A673 (cell line): ENCODE measurements at regions not wholly inside any gene's neighbourhood (a gene's known extent, or its start where the extent isn't known, plus 50 kb on each side); places are given as distances from the start of the nearest gene placed in this dataset.

Experiments
- BruUV-seq: library from RNA; stranded (reverse); fragments of 400-500 nt; replicated peaks from 2 replicates; lab custom pipeline; 2021; lab: Mats Ljungman, UMichigan
- CTCF ChIA-PET: fragments of 300-600 bp; sonication (Branson Sonifier 250); formaldehyde crosslinking; loops from one replicate; lab custom pipeline; 2022; ENCODE audit warnings: antibody characterized with exemption; lab: Charles Lee
- POLR2A ChIA-PET: fragments of 300-600 bp; sonication (Branson Sonifier 250); formaldehyde crosslinking; loops from one replicate; lab custom pipeline; 2022; ENCODE audit warnings: antibody characterized with exemption; ENCODE audit not compliant: low non-redundant PET; lab: Charles Lee
- DNase-seq: peaks from one replicate; pipeline ENCODE4 v3.0.0-alpha.2; 2015; ENCODE audit warnings: low spot score
- H3K27ac ChIP-seq: fragments of 200-600 bp; sonication (generic); 2 replicates; pipeline ENCODE4 v1.5.1; 2016; ENCODE audit warnings: mixed run types, low read depth, mild to moderate bottlenecking, mixed read lengths, antibody characterized with exemption, low read length; ENCODE audit not compliant: poor library complexity, severe bottlenecking
- H3K27me3 ChIP-seq: fragments of 200-600 bp; sonication (generic); replicated peaks from 2 replicates; pipeline ENCODE4 v1.6.1; 2017; ENCODE audit warnings: mixed run types, low read depth, mild to moderate bottlenecking, mixed read lengths, antibody characterized with exemption, low read length; ENCODE audit not compliant: insufficient read depth, poor library complexity
- H3K36me3 ChIP-seq: fragments of 200-600 bp; sonication (generic); 2 replicates; pipeline ENCODE4 v1.6.1; 2016; ENCODE audit warnings: mixed run types, mild to moderate bottlenecking, mixed read lengths, antibody characterized with exemption, low read length; ENCODE audit not compliant: insufficient read depth, poor library complexity, severe bottlenecking
- H3K4me1 ChIP-seq: fragments of 200-600 bp; sonication (generic); 2 replicates; pipeline ENCODE4 v1.6.1; 2017; ENCODE audit warnings: mixed run types, mild to moderate bottlenecking, mixed read lengths, antibody characterized with exemption, low read length; ENCODE audit not compliant: insufficient read depth, poor library complexity, severe bottlenecking
- H3K4me3 ChIP-seq: fragments of 200-600 bp; sonication (generic); 2 replicates; pipeline ENCODE4 v1.5.1; 2016; ENCODE audit warnings: low read depth, mixed run types, mild to moderate bottlenecking, mixed read lengths, low read length; ENCODE audit not compliant: poor library complexity, severe bottlenecking
- H3K9me3 ChIP-seq: fragments of 200-600 bp; sonication (generic); 2 replicates; pipeline ENCODE4 v1.6.1; 2016; ENCODE audit warnings: mixed run types, low read depth, mild to moderate bottlenecking, mixed read lengths, antibody characterized with exemption, low read length; ENCODE audit not compliant: poor library complexity, severe bottlenecking
- EZH2 ChIP-seq: fragments of 200-600 bp; sonication (generic); IDR thresholded peaks from 2 replicates; pipeline ENCODE4 v1.6.1; 2017; ENCODE audit warnings: borderline replicate concordance, low read depth, mild to moderate bottlenecking, mixed read lengths, antibody characterized with exemption, low read length; ENCODE audit not compliant: poor library complexity, severe bottlenecking
- intact Hi-C: fragments of 100-400 bp; cut with micrococcal nuclease; formaldehyde crosslinking; loops from one replicate; pipeline ENCODE4 v1.10.0; 2022; ENCODE audit not compliant: unreplicated experiment
- TF ChIP-seq, protein P1 (sequence below): fragments of 300-800, 200-600 bp; sonication (generic); conservative IDR thresholded peaks from 2 replicates; pipeline ENCODE4 v1.5.1; 2017; ENCODE audit warnings: low read depth, mild to moderate bottlenecking, antibody characterized with exemption, low read length, moderate library complexity, mixed read lengths

- TF ChIP-seq EZH2: no peak
- TF ChIP-seq, protein P1, sequence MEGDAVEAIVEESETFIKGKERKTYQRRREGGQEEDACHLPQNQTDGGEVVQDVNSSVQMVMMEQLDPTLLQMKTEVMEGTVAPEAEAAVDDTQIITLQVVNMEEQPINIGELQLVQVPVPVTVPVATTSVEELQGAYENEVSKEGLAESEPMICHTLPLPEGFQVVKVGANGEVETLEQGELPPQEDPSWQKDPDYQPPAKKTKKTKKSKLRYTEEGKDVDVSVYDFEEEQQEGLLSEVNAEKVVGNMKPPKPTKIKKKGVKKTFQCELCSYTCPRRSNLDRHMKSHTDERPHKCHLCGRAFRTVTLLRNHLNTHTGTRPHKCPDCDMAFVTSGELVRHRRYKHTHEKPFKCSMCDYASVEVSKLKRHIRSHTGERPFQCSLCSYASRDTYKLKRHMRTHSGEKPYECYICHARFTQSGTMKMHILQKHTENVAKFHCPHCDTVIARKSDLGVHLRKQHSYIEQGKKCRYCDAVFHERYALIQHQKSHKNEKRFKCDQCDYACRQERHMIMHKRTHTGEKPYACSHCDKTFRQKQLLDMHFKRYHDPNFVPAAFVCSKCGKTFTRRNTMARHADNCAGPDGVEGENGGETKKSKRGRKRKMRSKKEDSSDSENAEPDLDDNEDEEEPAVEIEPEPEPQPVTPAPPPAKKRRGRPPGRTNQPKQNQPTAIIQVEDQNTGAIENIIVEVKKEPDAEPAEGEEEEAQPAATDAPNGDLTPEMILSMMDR: no peak
- intact Hi-C loops: no loop called here
- BruUV-seq: no TSS peak
- H3K4me3 ChIP-seq: no peak overlapping the region
- no peaks in the 10 kb centered on the region for H3K27me3 ChIP-seq
- no peaks in the 10 kb centered on the region for H3K9me3 ChIP-seq
- no peaks in the 10 kb centered on the region for H3K36me3 ChIP-seq
- CTCF ChIA-PET: no interaction called here
- DNase-seq: no peak
- H3K27ac ChIP-seq: no peak overlapping the region
- POLR2A ChIA-PET: no interaction called here
- H3K4me1 ChIP-seq: peaks cover 18% of the 10 kb centered on the region
Observed at GRCh38 chr3:14057701-14058100, 67.0 kb downstream of the CHCHD4 start.

GRCh38 chr3:14047841-14048240 lies 76.8 kb downstream of the CHCHD4 start:
- Histone ChIP-seq H3K4me3 (no peak overlapping the region), H3K27me3 (peaks cover 3% of the 10 kb centered on the region), H3K4me1 (no peaks in the 10 kb centered on the region), H3K36me3 (no peaks in the 10 kb centered on the region), H3K9me3 (no peaks in the 10 kb centered on the region), H3K27ac (no peak overlapping the region)
- POLR2A ChIA-PET: no interaction called here
- DNase-seq: no peak
- no peak for TF ChIP-seq EZH2
- TF ChIP-seq, protein P1: no peak
- intact Hi-C loops: no loop called here
- BruUV-seq: no TSS peak
- CTCF ChIA-PET: no interaction called here

DNA sequence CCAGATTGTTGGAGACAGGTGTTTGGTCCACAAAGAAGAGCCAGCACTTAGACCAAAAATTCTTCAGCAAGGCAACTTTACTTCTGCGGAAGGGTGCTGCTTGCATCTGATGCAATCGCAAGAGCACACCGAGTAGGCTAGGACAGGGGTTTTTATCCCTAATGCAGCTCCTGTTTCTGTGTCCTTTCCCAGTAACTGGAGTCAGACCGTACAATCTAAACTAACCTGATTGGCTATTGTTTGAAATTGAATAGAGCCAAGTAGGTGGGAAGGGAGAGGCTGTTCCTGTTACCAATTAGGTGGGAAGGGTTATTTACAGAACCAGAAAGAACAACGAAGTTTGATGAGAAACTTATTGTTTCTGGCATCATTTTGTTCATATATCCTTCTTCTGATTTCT lies 77.6 kb downstream of the CHCHD4 start:
- no peaks in the 10 kb centered on the region for H3K36me3 ChIP-seq
- no peak for DNase-seq

More for the DNA sequence above, 77.6 kb downstream of the CHCHD4 start:
- no peaks in the 10 kb centered on the region for H3K9me3 ChIP-seq
- ChIA-PET POLR2A (no interaction called here), CTCF (no interaction called here)
- intact Hi-C loops: no loop called here
- BruUV-seq: no TSS peak
- H3K4me1 ChIP-seq: no peaks in the 10 kb centered on the region
- no peak overlapping the region for H3K27ac ChIP-seq
- no peak for TF ChIP-seq EZH2
- TF ChIP-seq, protein P1: no peak
- peaks cover 9% of the 10 kb centered on the region for H3K27me3 ChIP-seq
- no peak overlapping the region for H3K4me3 ChIP-seq
